Type B pancreatic cell (in vitro differentiated cells): ENCODE measurements at regions not wholly inside any gene's neighbourhood (a gene's known extent, or its start where the extent isn't known, plus 50 kb on each side); places are given as distances from the start of the nearest gene placed in this dataset.

Source experiments
- DNase-seq: peaks from one replicate; pipeline ENCODE4 v3.0.0; 2021; ENCODE audit warnings: mixed read lengths; ENCODE audit not compliant: unreplicated experiment; ENCODE audit errors: extremely low spot score
- H3K27ac Mint-ChIP-seq: 2 replicates; pipeline ENCODE4 v1.8.0; 2021; ENCODE audit warnings: mild to moderate bottlenecking, mixed read lengths
- H3K27me3 Mint-ChIP-seq: 2 replicates; pipeline ENCODE4 v1.8.0; 2021; ENCODE audit warnings: mixed read lengths
- H3K36me3 Mint-ChIP-seq: 2 replicates; pipeline ENCODE4 v1.8.0; 2021; ENCODE audit warnings: mixed read lengths
- H3K4me1 Mint-ChIP-seq: one replicate; pipeline ENCODE4 v1.8.0; 2021; ENCODE audit warnings: mixed read lengths; ENCODE audit not compliant: unreplicated experiment
- H3K4me3 Mint-ChIP-seq: 2 replicates; pipeline ENCODE4 v1.8.0; 2021; ENCODE audit warnings: mild to moderate bottlenecking, mixed read lengths
- H3K9me3 Mint-ChIP-seq: 2 replicates; pipeline ENCODE4 v1.8.0; 2021; ENCODE audit warnings: mixed read lengths
- TF ChIP-seq, protein P1 (sequence below): fragments of 200-600 bp; sonication (generic); conservative IDR thresholded peaks from 2 replicates; pipeline ENCODE4 v1.5.0; 2021; ENCODE audit warnings: antibody characterized with exemption, mild to moderate bottlenecking

DNA sequence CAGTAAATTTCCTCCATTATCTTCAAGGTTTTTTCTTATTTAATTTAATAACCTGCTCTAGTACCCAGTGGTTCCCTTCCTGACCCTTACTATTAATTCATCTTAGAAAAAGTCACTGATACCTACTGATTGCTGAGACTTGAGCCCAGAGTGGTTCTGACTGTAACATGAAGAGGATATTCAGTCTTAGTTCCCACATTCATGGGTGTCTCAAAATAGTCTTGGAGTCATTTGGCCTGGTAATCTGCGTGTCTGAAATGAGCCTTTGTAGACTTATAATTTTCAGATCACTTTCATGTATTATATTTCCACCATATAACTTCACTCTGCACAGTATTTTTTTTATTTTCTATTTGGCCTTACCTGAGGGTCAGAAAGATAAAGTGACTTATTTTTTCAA, 732.0 kb upstream of the KIF2B start:
- Mint-ChIP-seq H3K27ac (no peak overlapping the region), H3K27me3 (no peaks in the 10 kb centered on the region), H3K4me1 (no peaks in the 10 kb centered on the region), H3K9me3 (no peaks in the 10 kb centered on the region), H3K4me3 (no peak overlapping the region), H3K36me3 (no peaks in the 10 kb centered on the region)
- TF ChIP-seq, protein P1, sequence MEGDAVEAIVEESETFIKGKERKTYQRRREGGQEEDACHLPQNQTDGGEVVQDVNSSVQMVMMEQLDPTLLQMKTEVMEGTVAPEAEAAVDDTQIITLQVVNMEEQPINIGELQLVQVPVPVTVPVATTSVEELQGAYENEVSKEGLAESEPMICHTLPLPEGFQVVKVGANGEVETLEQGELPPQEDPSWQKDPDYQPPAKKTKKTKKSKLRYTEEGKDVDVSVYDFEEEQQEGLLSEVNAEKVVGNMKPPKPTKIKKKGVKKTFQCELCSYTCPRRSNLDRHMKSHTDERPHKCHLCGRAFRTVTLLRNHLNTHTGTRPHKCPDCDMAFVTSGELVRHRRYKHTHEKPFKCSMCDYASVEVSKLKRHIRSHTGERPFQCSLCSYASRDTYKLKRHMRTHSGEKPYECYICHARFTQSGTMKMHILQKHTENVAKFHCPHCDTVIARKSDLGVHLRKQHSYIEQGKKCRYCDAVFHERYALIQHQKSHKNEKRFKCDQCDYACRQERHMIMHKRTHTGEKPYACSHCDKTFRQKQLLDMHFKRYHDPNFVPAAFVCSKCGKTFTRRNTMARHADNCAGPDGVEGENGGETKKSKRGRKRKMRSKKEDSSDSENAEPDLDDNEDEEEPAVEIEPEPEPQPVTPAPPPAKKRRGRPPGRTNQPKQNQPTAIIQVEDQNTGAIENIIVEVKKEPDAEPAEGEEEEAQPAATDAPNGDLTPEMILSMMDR, result no peak
- DNase-seq, result no peak

GRCh38 chr17:53088481-53088880, 734.2 kb upstream of the KIF2B start:
- H3K27ac Mint-ChIP-seq, result no peak overlapping the region
- H3K4me1 Mint-ChIP-seq, result no peaks in the 10 kb centered on the region
- no peaks in the 10 kb centered on the region for H3K27me3 Mint-ChIP-seq
- no peak overlapping the region for H3K4me3 Mint-ChIP-seq
- TF ChIP-seq, protein P1, result no peak
- DNase-seq, result no peak
- no peaks in the 10 kb centered on the region for H3K36me3 Mint-ChIP-seq
- no peaks in the 10 kb centered on the region for H3K9me3 Mint-ChIP-seq

GRCh38 chr17:53061446-53061845, 761.3 kb upstream of the KIF2B start:
- no peaks in the 10 kb centered on the region for H3K36me3 Mint-ChIP-seq
- TF ChIP-seq, protein P1, result no peak
- no peaks in the 10 kb centered on the region for H3K27me3 Mint-ChIP-seq
- no peak overlapping the region for H3K27ac Mint-ChIP-seq
- peaks cover 4% of the 10 kb centered on the region for H3K4me1 Mint-ChIP-seq
- peaks cover 20% of the 10 kb centered on the region for H3K9me3 Mint-ChIP-seq
- DNase-seq, result no peak
- no peak overlapping the region for H3K4me3 Mint-ChIP-seq

- no peak for DNase-seq
- no peaks in the 10 kb centered on the region for H3K27me3 Mint-ChIP-seq
- TF ChIP-seq, protein P1, result no peak
- no peak overlapping the region for H3K4me3 Mint-ChIP-seq
- H3K36me3 Mint-ChIP-seq, result no peaks in the 10 kb centered on the region
- H3K9me3 Mint-ChIP-seq, result peaks cover 8% of the 10 kb centered on the region
- H3K27ac Mint-ChIP-seq, result no peak overlapping the region
- peaks cover 4% of the 10 kb centered on the region for H3K4me1 Mint-ChIP-seq
Observed at GRCh38 chr17:53058031-53058430, 764.7 kb upstream of the KIF2B start.

- Mint-ChIP-seq H3K9me3 (no peaks in the 10 kb centered on the region), H3K4me3 (no peak overlapping the region), H3K27ac (no peak overlapping the region), H3K36me3 (no peaks in the 10 kb centered on the region), H3K27me3 (no peaks in the 10 kb centered on the region), H3K4me1 (no peaks in the 10 kb centered on the region)
- DNase-seq, result no peak
- TF ChIP-seq, protein P1, result no peak
Observed at GRCh38 chr17:53046781-53047180, 775.9 kb upstream of the KIF2B start.

DNA sequence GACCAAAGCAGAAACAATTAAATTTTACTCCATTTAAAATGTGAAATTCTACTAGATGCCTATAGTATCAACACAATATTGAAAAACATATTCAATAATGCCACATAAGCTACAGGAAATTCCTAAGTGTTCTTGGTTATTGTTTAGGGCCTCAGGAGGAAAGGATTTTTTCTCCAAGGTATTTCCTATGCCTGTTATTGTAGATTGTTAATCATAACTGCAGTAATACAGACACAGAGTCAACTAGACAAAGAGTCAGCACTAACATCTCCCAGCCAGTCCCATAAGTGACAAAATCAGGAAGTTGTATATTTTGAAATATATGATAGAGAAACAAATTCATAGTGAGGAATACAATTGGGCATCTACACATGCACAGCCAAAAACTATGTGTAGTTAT, 782.7 kb upstream of the KIF2B start:
- no peak for DNase-seq
- Mint-ChIP-seq H3K36me3 (no peaks in the 10 kb centered on the region), H3K27ac (no peak overlapping the region), H3K27me3 (no peaks in the 10 kb centered on the region), H3K4me3 (no peak overlapping the region), H3K9me3 (no peaks in the 10 kb centered on the region), H3K4me1 (no peaks in the 10 kb centered on the region)
- TF ChIP-seq, protein P1, result no peak
